ENCODE measurements at regions not wholly inside any gene's neighbourhood (a gene's known extent, or its start where the extent isn't known, plus 50 kb on each side); places are given as distances from the start of the nearest gene placed in this dataset.

- H3K27ac ChIP-seq (ENCODE audit: low read length) = no peak overlapping the region
- no peak overlapping the region for H3K4me3 ChIP-seq (ENCODE audit: low read length)
- H3K9me3 ChIP-seq (ENCODE audit: control insufficient read depth, low read depth, low read length) = no peaks in the 10 kb centered on the region
- no peaks in the 10 kb centered on the region for H3K4me1 ChIP-seq (ENCODE audit: control insufficient read depth, insufficient read depth, low read length)
- H3K27me3 ChIP-seq (ENCODE audit: control insufficient read depth, insufficient read depth, low read length) = no peaks in the 10 kb centered on the region
- no peaks in the 10 kb centered on the region for H3K36me3 ChIP-seq (ENCODE audit: control insufficient read depth, insufficient read depth, low read length)
- 79% methylated on average over 2 of the region's 2 CpGs for WGBS (ENCODE audit: insufficient coverage, low lambda C conversion rate)
- no peak for DNase-seq
These were observed 539.5 kb downstream of the ZPLD1 start for GRCh38 chr3:102974333-102974732.

- H3K27me3 ChIP-seq (ENCODE audit: control insufficient read depth, insufficient read depth, low read length) = no peaks in the 10 kb centered on the region
- DNase-seq = no peak
- H3K4me3 ChIP-seq (ENCODE audit: low read length) = no peak overlapping the region
- no peaks in the 10 kb centered on the region for H3K36me3 ChIP-seq (ENCODE audit: control insufficient read depth, insufficient read depth, low read length)
- no peaks in the 10 kb centered on the region for H3K4me1 ChIP-seq (ENCODE audit: control insufficient read depth, insufficient read depth, low read length)
- H3K9me3 ChIP-seq (ENCODE audit: control insufficient read depth, low read depth, low read length) = no peaks in the 10 kb centered on the region
- no peak overlapping the region for H3K27ac ChIP-seq (ENCODE audit: low read length)
These were observed 544.4 kb downstream of the ZPLD1 start for GRCh38 chr3:102979191-102979590.

DNA sequence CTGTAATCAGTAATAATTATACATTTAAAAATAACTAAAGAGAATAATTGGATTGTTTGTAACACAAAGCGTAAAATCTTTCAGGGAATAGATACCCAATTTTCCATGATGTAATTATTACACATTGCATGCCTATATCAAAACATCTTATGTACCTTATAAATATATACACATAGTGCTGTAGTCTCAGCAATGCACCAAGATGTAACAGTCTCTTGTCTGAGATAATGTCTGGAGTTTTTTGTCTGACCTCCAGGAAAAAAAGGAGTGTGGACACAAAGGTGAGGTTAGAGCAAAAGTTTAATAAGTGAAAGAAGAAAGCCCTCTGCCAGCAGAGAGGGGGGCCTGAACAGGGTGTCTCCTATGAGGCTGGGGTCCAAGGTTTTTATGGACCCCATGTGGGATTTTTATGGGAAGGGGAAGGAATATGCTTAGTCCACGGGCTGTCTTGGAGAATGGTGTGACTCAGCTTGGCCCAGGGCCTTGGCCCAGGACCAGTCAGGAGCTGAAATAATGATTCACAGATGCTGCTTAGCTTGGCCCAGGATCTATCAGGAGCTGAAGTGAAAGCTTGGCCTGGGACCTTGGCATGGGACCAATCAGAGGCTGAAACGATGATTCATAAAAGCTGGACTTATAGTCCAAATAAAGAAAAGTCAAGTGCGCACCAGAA lies 545.0 kb downstream of the ZPLD1 start:
- H3K36me3 ChIP-seq (ENCODE audit: control insufficient read depth, insufficient read depth, low read length) = no peaks in the 10 kb centered on the region
- H3K27ac ChIP-seq (ENCODE audit: low read length) = no peak overlapping the region
- no peak overlapping the region for H3K4me3 ChIP-seq (ENCODE audit: low read length)
- no peaks in the 10 kb centered on the region for H3K4me1 ChIP-seq (ENCODE audit: control insufficient read depth, insufficient read depth, low read length)
- H3K27me3 ChIP-seq (ENCODE audit: control insufficient read depth, insufficient read depth, low read length) = no peaks in the 10 kb centered on the region
- DNase-seq = peak in 1 of 2 donors; percentile 3
- H3K9me3 ChIP-seq (ENCODE audit: control insufficient read depth, low read depth, low read length) = no peaks in the 10 kb centered on the region
- WGBS (ENCODE audit: insufficient coverage, low lambda C conversion rate) = 75% methylated on average over 1 of the region's 4 CpGs

- no CpG with 5 or more reads among the region's 1 CpG for WGBS (ENCODE audit: insufficient coverage, low lambda C conversion rate)
- no peaks in the 10 kb centered on the region for H3K27me3 ChIP-seq (ENCODE audit: control insufficient read depth, insufficient read depth, low read length)
- no peak for DNase-seq
- H3K9me3 ChIP-seq (ENCODE audit: control insufficient read depth, low read depth, low read length) = no peaks in the 10 kb centered on the region
- no peaks in the 10 kb centered on the region for H3K36me3 ChIP-seq (ENCODE audit: control insufficient read depth, insufficient read depth, low read length)
- no peak overlapping the region for H3K27ac ChIP-seq (ENCODE audit: low read length)
- H3K4me1 ChIP-seq (ENCODE audit: control insufficient read depth, insufficient read depth, low read length) = no peaks in the 10 kb centered on the region
- no peak overlapping the region for H3K4me3 ChIP-seq (ENCODE audit: low read length)
These were observed 545.5 kb downstream of the ZPLD1 start for GRCh38 chr3:102980355-102980696.

DNA sequence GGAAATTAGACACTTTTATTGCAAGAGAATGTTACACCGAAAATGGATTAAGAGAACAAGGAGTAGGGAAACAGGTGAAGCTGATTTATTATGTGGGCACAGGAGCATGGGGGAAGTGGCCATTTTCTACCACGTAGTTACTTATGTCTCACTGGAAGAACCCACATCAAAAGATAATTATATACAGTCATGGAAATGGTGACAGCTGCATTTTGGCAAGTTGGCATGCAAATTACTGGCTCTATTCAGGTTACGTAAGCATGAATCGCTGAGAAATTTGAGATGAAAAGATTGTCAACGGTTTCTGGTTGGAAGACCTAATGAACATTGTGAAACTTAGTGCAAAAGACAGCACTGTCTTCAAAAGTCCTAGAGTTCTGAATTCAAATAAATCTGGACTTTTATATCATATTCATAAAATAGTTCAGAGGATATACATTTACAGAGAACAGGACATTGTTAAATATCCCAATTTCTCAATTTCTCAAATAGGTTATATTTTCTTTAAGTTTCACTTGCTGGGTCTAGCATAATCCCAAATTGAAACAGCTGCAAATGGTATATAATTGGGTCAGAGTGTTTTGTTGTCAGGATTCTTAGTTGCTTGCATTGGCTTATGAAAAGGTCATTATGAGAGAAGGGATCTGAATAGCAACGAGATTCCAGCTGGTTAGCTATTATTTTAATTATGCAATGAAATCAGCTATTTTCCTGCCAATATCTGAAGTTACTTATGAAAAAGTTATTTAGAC lies 567.8 kb downstream of the ZPLD1 start:
- no peaks in the 10 kb centered on the region for H3K9me3 ChIP-seq (ENCODE audit: control insufficient read depth, low read depth, low read length)
- no peaks in the 10 kb centered on the region for H3K36me3 ChIP-seq (ENCODE audit: control insufficient read depth, insufficient read depth, low read length)
- no peaks in the 10 kb centered on the region for H3K27me3 ChIP-seq (ENCODE audit: control insufficient read depth, insufficient read depth, low read length)
- H3K27ac ChIP-seq (ENCODE audit: low read length) = no peak overlapping the region
- no peaks in the 10 kb centered on the region for H3K4me1 ChIP-seq (ENCODE audit: control insufficient read depth, insufficient read depth, low read length)
- 79% methylated on average over 2 of the region's 6 CpGs for WGBS (ENCODE audit: insufficient coverage, low lambda C conversion rate)
- no peak overlapping the region for H3K4me3 ChIP-seq (ENCODE audit: low read length)
- DNase-seq = no peak

DNA sequence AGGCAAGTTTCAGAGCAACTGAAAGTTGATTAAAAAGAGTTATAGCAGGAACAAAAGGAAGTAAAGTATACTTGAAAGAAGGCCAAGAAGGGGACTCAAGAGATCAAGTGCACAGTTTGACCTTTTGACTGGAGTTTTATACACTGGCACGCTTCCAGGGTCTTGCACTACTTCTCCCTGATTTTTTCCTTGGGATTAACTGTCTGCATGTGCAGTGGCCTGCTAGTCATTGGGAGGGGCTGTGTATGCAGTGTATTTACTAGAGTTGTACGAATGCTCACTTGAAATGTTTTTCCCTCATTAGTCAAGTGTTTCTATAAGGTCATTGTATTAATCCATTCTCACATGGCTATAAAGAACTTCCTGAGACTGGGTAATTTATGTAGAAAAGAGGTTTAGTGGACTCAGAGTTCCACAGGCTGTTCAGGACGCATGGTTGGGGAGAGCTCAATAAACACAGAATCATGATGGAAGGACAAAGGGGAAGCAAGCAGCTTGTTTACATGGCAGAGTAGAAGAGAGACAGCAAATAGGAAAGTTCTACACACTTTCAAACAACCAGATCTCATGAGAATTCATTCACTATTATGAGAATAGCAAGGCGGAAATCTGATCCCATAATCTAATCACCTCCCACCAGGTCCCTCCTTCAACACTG lies 571.8 kb downstream of the ZPLD1 start:
- WGBS (ENCODE audit: insufficient coverage, low lambda C conversion rate) = 100% methylated on average over 1 of the region's 4 CpGs
- H3K4me3 ChIP-seq (ENCODE audit: low read length) = no peak overlapping the region
- H3K27ac ChIP-seq (ENCODE audit: low read length) = no peak overlapping the region
- no peaks in the 10 kb centered on the region for H3K36me3 ChIP-seq (ENCODE audit: control insufficient read depth, insufficient read depth, low read length)
- no peaks in the 10 kb centered on the region for H3K9me3 ChIP-seq (ENCODE audit: control insufficient read depth, low read depth, low read length)
- H3K4me1 ChIP-seq (ENCODE audit: control insufficient read depth, insufficient read depth, low read length) = no peaks in the 10 kb centered on the region
- H3K27me3 ChIP-seq (ENCODE audit: control insufficient read depth, insufficient read depth, low read length) = no peaks in the 10 kb centered on the region
- no peak for DNase-seq

- Histone ChIP-seq H3K27me3 (ENCODE audit: control insufficient read depth, insufficient read depth, low read length) (no peaks in the 10 kb centered on the region), H3K27ac (ENCODE audit: low read length) (no peak overlapping the region), H3K4me1 (ENCODE audit: control insufficient read depth, insufficient read depth, low read length) (no peaks in the 10 kb centered on the region), H3K36me3 (ENCODE audit: control insufficient read depth, insufficient read depth, low read length) (no peaks in the 10 kb centered on the region), H3K4me3 (ENCODE audit: low read length) (no peak overlapping the region), H3K9me3 (ENCODE audit: control insufficient read depth, low read depth, low read length) (no peaks in the 10 kb centered on the region)
- DNase-seq = no peak
These were observed 574.8 kb downstream of the ZPLD1 start for GRCh38 chr3:103009609-103010008.

- no peak for DNase-seq
- Histone ChIP-seq H3K27ac (ENCODE audit: low read length) (no peak overlapping the region), H3K36me3 (ENCODE audit: control insufficient read depth, insufficient read depth, low read length) (no peaks in the 10 kb centered on the region), H3K9me3 (ENCODE audit: control insufficient read depth, low read depth, low read length) (no peaks in the 10 kb centered on the region), H3K4me3 (ENCODE audit: low read length) (no peak overlapping the region), H3K4me1 (ENCODE audit: control insufficient read depth, insufficient read depth, low read length) (no peaks in the 10 kb centered on the region), H3K27me3 (ENCODE audit: control insufficient read depth, insufficient read depth, low read length) (no peaks in the 10 kb centered on the region)
These were observed 591.1 kb downstream of the ZPLD1 start for GRCh38 chr3:103025880-103026279.

DNA sequence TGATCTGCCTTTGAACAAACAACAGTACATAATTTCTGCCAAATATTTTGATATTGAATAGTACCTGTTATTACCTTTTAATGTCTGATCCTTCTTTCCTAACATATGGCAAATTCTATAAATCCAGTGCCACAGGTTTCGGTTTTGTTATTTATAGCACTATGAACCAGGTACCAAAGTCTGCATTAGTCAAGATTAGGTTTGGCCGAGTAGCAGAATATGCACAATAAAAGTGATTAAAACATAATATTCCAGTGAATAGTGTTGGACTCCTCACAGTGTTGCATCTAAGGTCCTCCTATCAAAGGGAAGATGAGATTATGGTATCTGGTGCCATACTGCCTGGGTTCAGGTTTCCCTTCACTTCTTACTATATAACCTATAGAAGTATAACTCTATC lies 599.0 kb downstream of the ZPLD1 start:
- Histone ChIP-seq H3K27ac (ENCODE audit: low read length) (no peak overlapping the region), H3K36me3 (ENCODE audit: control insufficient read depth, insufficient read depth, low read length) (no peaks in the 10 kb centered on the region), H3K9me3 (ENCODE audit: control insufficient read depth, low read depth, low read length) (no peaks in the 10 kb centered on the region), H3K27me3 (ENCODE audit: control insufficient read depth, insufficient read depth, low read length) (no peaks in the 10 kb centered on the region), H3K4me3 (ENCODE audit: low read length) (no peak overlapping the region), H3K4me1 (ENCODE audit: control insufficient read depth, insufficient read depth, low read length) (no peaks in the 10 kb centered on the region)
- no CpG with 5 or more reads among the region's 2 CpGs for WGBS (ENCODE audit: insufficient coverage, low lambda C conversion rate)
- DNase-seq = peak in 1 of 2 donors; percentile 66

DNA sequence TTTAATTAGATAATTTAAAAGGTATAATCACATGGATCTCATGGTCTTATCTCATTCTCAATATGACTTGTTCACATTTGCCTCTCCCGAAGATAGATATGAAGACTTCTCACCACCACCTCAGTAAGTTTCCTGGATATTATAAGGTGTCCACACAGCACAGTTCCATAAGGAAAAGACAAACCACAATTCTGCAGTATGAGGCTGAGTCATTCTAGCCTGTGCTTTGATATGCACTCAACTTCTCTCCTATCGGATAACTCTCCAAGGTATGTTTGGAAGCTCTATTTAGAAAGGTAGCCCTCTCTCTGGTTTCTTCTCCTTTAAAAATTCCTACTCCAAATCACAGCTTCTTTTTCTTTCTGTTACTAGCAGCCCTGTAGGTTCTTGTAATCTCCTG lies 612.8 kb downstream of the ZPLD1 start:
- H3K4me1 ChIP-seq (ENCODE audit: control insufficient read depth, insufficient read depth, low read length) = peaks cover 9% of the 10 kb centered on the region
- no peak overlapping the region for H3K27ac ChIP-seq (ENCODE audit: low read length)
- no peaks in the 10 kb centered on the region for H3K36me3 ChIP-seq (ENCODE audit: control insufficient read depth, insufficient read depth, low read length)
- WGBS (ENCODE audit: insufficient coverage, low lambda C conversion rate) = no CpG with 5 or more reads among the region's 2 CpGs
- H3K27me3 ChIP-seq (ENCODE audit: control insufficient read depth, insufficient read depth, low read length) = no peaks in the 10 kb centered on the region
- no peak for DNase-seq
- no peak overlapping the region for H3K4me3 ChIP-seq (ENCODE audit: low read length)
- no peaks in the 10 kb centered on the region for H3K9me3 ChIP-seq (ENCODE audit: control insufficient read depth, low read depth, low read length)
